Nephron progenitor cell (in vitro differentiated cells): ENCODE measurements at regions not wholly inside any gene's neighbourhood (a gene's known extent, or its start where the extent isn't known, plus 50 kb on each side); places are given as distances from the start of the nearest gene placed in this dataset.

Source experiments
- DNase-seq: peaks from one replicate; pipeline ENCODE4 v3.0.0; 2021
- H3K27ac Mint-ChIP-seq: 2 replicates; pipeline ENCODE4 v1.8.0; 2021; ENCODE audit warnings: mild to moderate bottlenecking, moderate library complexity, mixed read lengths
- H3K27me3 Mint-ChIP-seq: 2 replicates; pipeline ENCODE4 v1.8.0; 2021; ENCODE audit warnings: mild to moderate bottlenecking, low read depth, mixed read lengths; ENCODE audit not compliant: poor library complexity
- H3K36me3 Mint-ChIP-seq: 2 replicates; pipeline ENCODE4 v1.8.0; 2021; ENCODE audit warnings: low read depth, mixed read lengths
- H3K4me1 Mint-ChIP-seq: 2 replicates; pipeline ENCODE4 v1.8.0; 2021; ENCODE audit warnings: mixed read lengths
- H3K4me3 Mint-ChIP-seq: 2 replicates; pipeline ENCODE4 v1.8.0; 2021; ENCODE audit warnings: mild to moderate bottlenecking, moderate library complexity, mixed read lengths
- H3K9me3 Mint-ChIP-seq: 2 replicates; pipeline ENCODE4 v1.8.0; 2021; ENCODE audit warnings: mild to moderate bottlenecking, moderate library complexity, mixed read lengths
- TF ChIP-seq, protein P1 (sequence below): fragments of 200-600 bp; sonication (generic); IDR thresholded peaks from 2 replicates; pipeline ENCODE4 v1.5.0; 2021; ENCODE audit warnings: antibody characterized with exemption

DNA sequence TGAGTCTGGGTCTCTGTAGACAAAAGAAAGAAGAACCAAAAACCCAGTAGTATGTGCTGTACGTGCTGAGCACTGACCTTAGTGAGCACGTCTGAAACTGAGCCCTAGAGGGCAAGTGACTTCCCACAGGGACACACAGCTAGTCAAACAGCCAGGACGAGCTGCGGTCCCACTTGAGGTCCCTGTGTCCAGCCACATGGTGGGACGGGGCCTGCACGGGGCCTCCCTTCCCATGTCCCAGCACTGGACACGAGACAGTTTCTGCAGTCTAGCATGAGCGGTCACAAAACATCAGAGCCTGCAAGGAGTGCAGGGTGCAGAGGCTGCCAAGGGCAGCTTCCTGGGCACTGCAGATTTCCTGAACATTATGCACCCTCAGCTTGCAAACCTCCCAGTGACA is 121.6 kb downstream of the NCOR2 start:
- no peak overlapping the region for H3K27ac Mint-ChIP-seq
- TF ChIP-seq, protein P1, sequence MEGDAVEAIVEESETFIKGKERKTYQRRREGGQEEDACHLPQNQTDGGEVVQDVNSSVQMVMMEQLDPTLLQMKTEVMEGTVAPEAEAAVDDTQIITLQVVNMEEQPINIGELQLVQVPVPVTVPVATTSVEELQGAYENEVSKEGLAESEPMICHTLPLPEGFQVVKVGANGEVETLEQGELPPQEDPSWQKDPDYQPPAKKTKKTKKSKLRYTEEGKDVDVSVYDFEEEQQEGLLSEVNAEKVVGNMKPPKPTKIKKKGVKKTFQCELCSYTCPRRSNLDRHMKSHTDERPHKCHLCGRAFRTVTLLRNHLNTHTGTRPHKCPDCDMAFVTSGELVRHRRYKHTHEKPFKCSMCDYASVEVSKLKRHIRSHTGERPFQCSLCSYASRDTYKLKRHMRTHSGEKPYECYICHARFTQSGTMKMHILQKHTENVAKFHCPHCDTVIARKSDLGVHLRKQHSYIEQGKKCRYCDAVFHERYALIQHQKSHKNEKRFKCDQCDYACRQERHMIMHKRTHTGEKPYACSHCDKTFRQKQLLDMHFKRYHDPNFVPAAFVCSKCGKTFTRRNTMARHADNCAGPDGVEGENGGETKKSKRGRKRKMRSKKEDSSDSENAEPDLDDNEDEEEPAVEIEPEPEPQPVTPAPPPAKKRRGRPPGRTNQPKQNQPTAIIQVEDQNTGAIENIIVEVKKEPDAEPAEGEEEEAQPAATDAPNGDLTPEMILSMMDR: no peak
- H3K9me3 Mint-ChIP-seq: no peaks in the 10 kb centered on the region
- peaks cover 32% of the 10 kb centered on the region for H3K36me3 Mint-ChIP-seq
- DNase-seq: no peak
- no peak overlapping the region for H3K4me3 Mint-ChIP-seq
- H3K4me1 Mint-ChIP-seq: peaks cover 52% of the 10 kb centered on the region
- peaks cover 7% of the 10 kb centered on the region for H3K27me3 Mint-ChIP-seq

GRCh38 chr12:124445121-124445718 is 122.2 kb downstream of the NCOR2 start:
- Mint-ChIP-seq H3K36me3 (peaks cover 32% of the 10 kb centered on the region), H3K27ac (no peak overlapping the region), H3K9me3 (no peaks in the 10 kb centered on the region), H3K4me3 (no peak overlapping the region), H3K4me1 (peaks cover 46% of the 10 kb centered on the region), H3K27me3 (peaks cover 5% of the 10 kb centered on the region)
- peak; percentile 62 for DNase-seq
- TF ChIP-seq, protein P1: no peak

GRCh38 chr12:124443931-124444712 is 123.3 kb downstream of the NCOR2 start:
- Mint-ChIP-seq H3K36me3 (peaks cover 32% of the 10 kb centered on the region), H3K4me1 (peaks cover 39% of the 10 kb centered on the region), H3K27ac (peak overlapping the region; percentile 16), H3K27me3 (peaks cover 5% of the 10 kb centered on the region), H3K4me3 (no peak overlapping the region), H3K9me3 (no peaks in the 10 kb centered on the region)
- no peak for DNase-seq
- TF ChIP-seq, protein P1: no peak

GRCh38 chr12:124442772-124443445 is 124.5 kb downstream of the NCOR2 start:
- Mint-ChIP-seq H3K27me3 (peaks cover 2% of the 10 kb centered on the region), H3K27ac (peak overlapping the region; percentile 45), H3K4me3 (no peak overlapping the region), H3K4me1 (peaks cover 39% of the 10 kb centered on the region), H3K36me3 (peaks cover 26% of the 10 kb centered on the region), H3K9me3 (no peaks in the 10 kb centered on the region)
- TF ChIP-seq, protein P1: no peak
- no peak for DNase-seq

GRCh38 chr12:124442281-124442680 is 125.1 kb downstream of the NCOR2 start:
- peak overlapping the region; percentile 45 for H3K27ac Mint-ChIP-seq
- TF ChIP-seq, protein P1: no peak
- H3K4me1 Mint-ChIP-seq: peaks cover 39% of the 10 kb centered on the region
- DNase-seq: no peak
- H3K4me3 Mint-ChIP-seq: no peak overlapping the region
- peaks cover 2% of the 10 kb centered on the region for H3K27me3 Mint-ChIP-seq
- no peaks in the 10 kb centered on the region for H3K9me3 Mint-ChIP-seq
- H3K36me3 Mint-ChIP-seq: peaks cover 23% of the 10 kb centered on the region
